ENCODE measurements at regions not wholly inside any gene's neighbourhood (a gene's known extent, or its start where the extent isn't known, plus 50 kb on each side); places are given as distances from the start of the nearest gene placed in this dataset.

- TF ChIP-seq CTCF (conservative IDR thresholded peaks at IDR 0.05; ENCODE audit: low read depth, low read length), result no peak
- TF ChIP-seq EZH2 (IDR thresholded peaks at IDR 0.05; ENCODE audit: low read length, unreplicated experiment), result no peak
- TF ChIP-seq EZH2phosphoT487 (IDR thresholded peaks at IDR 0.05; ENCODE audit: borderline replicate concordance, low read length), result no peak
Observed at GRCh38 chr2:45209302-45209701, 200.1 kb upstream of the SIX2 start.
